HCT116 (cell line): ENCODE measurements at regions not wholly inside any gene's neighbourhood (a gene's known extent, or its start where the extent isn't known, plus 50 kb on each side); places are given as distances from the start of the nearest gene placed in this dataset.

Experiments used
- CEBPB ChIP-seq: IDR thresholded peaks from 2 replicates; pipeline ENCODE4 v1.6.1; 2012; ENCODE audit warnings: low read depth
- EZH2 ChIP-seq: fragments of 200-600 bp; sonication (generic); IDR thresholded peaks from 2 replicates; pipeline ENCODE4 v1.6.1; 2017; ENCODE audit warnings: antibody characterized with exemption, mixed run types
- POLR2A ChIP-seq: IDR thresholded peaks from 2 replicates; pipeline ENCODE4 v1.7.0; 2011; ENCODE audit warnings: borderline replicate concordance; ENCODE audit not compliant: insufficient read depth, insufficient read length; ENCODE audit errors: extremely low read depth
- POLR2AphosphoS5 ChIP-seq: IDR thresholded peaks from 2 replicates; pipeline ENCODE4 v1.6.1; 2011; ENCODE audit warnings: mild to moderate bottlenecking, low read depth, low read length, moderate library complexity
- RAD21 ChIP-seq: IDR thresholded peaks from 2 replicates; pipeline ENCODE4 v1.6.1; 2012; ENCODE audit warnings: low read depth, mild to moderate bottlenecking
- SP1 ChIP-seq: IDR thresholded peaks from 2 replicates; pipeline ENCODE4 v1.6.1; 2012; ENCODE audit warnings: low read depth
- YY1 ChIP-seq: IDR thresholded peaks from 2 replicates; pipeline ENCODE4 v1.6.1; 2011; ENCODE audit warnings: low read length, low read depth, moderate library complexity, mild to moderate bottlenecking; ENCODE audit not compliant: insufficient replicate concordance; ENCODE audit errors: extremely low read depth
- ZNF274 ChIP-seq: fragments of 200-500 bp; sonication (Bioruptor generic); IDR thresholded peaks from 2 replicates; pipeline ENCODE4 v1.6.1; 2014; ENCODE audit warnings: mild to moderate bottlenecking, low read depth, low read length, inconsistent platforms
- TF ChIP-seq, protein P1 (sequence below), 3 experiments: fragments of 200-600 bp in 1 of 3; sonication (generic) in 1 of 3; IDR thresholded peaks in 2 of 3; conservative IDR thresholded peaks in 1 of 3; 2 replicates each; pipeline ENCODE4 v1.5.1; 2012 to 2017; ENCODE audit warnings: low read depth in 2 of 3, low read length in 2 of 3, antibody characterized with exemption in 1 of 3, borderline replicate concordance in 1 of 3, control low read depth in 1 of 3, mild to moderate bottlenecking in 1 of 3, mixed read lengths in 1 of 3, mixed run types in 1 of 3, moderate library complexity in 1 of 3; ENCODE audit not compliant: insufficient read depth in 1 of 3
- TF ChIP-seq, protein P2 (sequence below): IDR thresholded peaks from 2 replicates; pipeline ENCODE4 v1.6.1; 2012

DNA sequence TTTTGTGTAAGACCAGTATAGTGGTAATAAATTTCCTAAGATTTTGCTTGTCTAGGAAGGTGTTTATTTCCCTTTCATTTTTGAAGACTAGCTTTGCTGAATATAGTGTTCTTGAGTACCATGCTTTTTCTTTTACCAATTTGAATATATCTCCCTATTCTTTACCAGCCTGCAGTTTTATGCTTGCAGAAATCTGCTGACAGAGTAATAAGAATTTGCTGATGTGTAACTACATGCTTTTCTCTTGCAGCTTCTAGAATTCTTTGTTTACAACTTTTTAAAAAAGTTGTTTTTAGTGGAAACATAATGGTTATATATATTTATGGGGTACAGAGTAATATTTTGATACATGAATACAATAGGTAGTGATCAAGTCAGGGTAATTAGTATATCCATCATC, 324.8 kb upstream of the FOLH1 start:
- TF ChIP-seq SP1 (no peak), CEBPB (no peak), RAD21 (no peak), EZH2 (no peak), POLR2AphosphoS5 (no peak), ZNF274 (no peak), POLR2A (no peak), YY1 (no peak)
- TF ChIP-seq, protein P1, sequence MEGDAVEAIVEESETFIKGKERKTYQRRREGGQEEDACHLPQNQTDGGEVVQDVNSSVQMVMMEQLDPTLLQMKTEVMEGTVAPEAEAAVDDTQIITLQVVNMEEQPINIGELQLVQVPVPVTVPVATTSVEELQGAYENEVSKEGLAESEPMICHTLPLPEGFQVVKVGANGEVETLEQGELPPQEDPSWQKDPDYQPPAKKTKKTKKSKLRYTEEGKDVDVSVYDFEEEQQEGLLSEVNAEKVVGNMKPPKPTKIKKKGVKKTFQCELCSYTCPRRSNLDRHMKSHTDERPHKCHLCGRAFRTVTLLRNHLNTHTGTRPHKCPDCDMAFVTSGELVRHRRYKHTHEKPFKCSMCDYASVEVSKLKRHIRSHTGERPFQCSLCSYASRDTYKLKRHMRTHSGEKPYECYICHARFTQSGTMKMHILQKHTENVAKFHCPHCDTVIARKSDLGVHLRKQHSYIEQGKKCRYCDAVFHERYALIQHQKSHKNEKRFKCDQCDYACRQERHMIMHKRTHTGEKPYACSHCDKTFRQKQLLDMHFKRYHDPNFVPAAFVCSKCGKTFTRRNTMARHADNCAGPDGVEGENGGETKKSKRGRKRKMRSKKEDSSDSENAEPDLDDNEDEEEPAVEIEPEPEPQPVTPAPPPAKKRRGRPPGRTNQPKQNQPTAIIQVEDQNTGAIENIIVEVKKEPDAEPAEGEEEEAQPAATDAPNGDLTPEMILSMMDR (IDR thresholded peaks at IDR 0.05 in 2 of 3, conservative IDR thresholded peaks at IDR 0.05 in 1 of 3; ENCODE audit: borderline replicate concordance in 1 of 3, insufficient read depth in 1 of 3, low read depth in 2 of 3, low read length in 2 of 3), result no peak
- TF ChIP-seq, protein P2, sequence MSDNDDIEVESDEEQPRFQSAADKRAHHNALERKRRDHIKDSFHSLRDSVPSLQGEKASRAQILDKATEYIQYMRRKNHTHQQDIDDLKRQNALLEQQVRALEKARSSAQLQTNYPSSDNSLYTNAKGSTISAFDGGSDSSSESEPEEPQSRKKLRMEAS, result no peak
